Neural cell (in vitro differentiated cells): ENCODE measurements at regions not wholly inside any gene's neighbourhood (a gene's known extent, or its start where the extent isn't known, plus 50 kb on each side); places are given as distances from the start of the nearest gene placed in this dataset.

ENCODE experiments used
- H2AFZ ChIP-seq: fragments of 200-600, 300-800 bp; sonication (generic), shearing (Covaris generic); 2 replicates; pipeline ENCODE4 v1.6.0; 2014; ENCODE audit warnings: low read depth, mild to moderate bottlenecking, antibody characterized with exemption, low read length, moderate library complexity
- H3F3A ChIP-seq: fragments of 200-600 bp; shearing (Covaris generic); 2 replicates; pipeline ENCODE4 v1.6.1; 2016; ENCODE audit warnings: mild to moderate bottlenecking, moderate library complexity, mixed read lengths, antibody characterized with exemption, low read length; ENCODE audit not compliant: insufficient read depth, poor library complexity, severe bottlenecking
- H3K27ac ChIP-seq: fragments of 200-600, 300-800 bp; sonication (generic), shearing (Covaris generic); 2 replicates; pipeline ENCODE4 v1.5.1; 2014; ENCODE audit warnings: mild to moderate bottlenecking, low read length, moderate library complexity
- H3K27me3 ChIP-seq: fragments of 300-800, 200-600 bp; sonication (generic), shearing (Covaris generic); 2 replicates; pipeline ENCODE4 v1.6.0; 2014; ENCODE audit warnings: mild to moderate bottlenecking, low read depth, low read length, moderate library complexity; ENCODE audit not compliant: insufficient read depth
- H3K36me3 ChIP-seq: fragments of 300-800, 200-600 bp; sonication (generic), shearing (Covaris generic); 2 replicates; pipeline ENCODE4 v1.5.1; 2014; ENCODE audit warnings: mild to moderate bottlenecking, antibody characterized with exemption, low read length, moderate library complexity; ENCODE audit not compliant: insufficient read depth
- H3K4me2 ChIP-seq: fragments of 300-800, 200-600 bp; sonication (generic), shearing (Covaris generic); 2 replicates; pipeline ENCODE4 v1.6.0; 2014; ENCODE audit warnings: mild to moderate bottlenecking, low read length
- H3K4me3 ChIP-seq: fragments of 300-800, 200-600 bp; sonication (generic), shearing (Covaris generic); 2 replicates; pipeline ENCODE4 v1.5.1; 2014; ENCODE audit warnings: mild to moderate bottlenecking, low read length, moderate library complexity
- H3K79me2 ChIP-seq: fragments of 200-600 bp; shearing (Covaris generic); replicated peaks from 2 replicates; pipeline ENCODE4 v1.6.0; 2014; ENCODE audit warnings: mild to moderate bottlenecking, low read length, moderate library complexity; ENCODE audit not compliant: insufficient read depth
- H3K9ac ChIP-seq: fragments of 300-800, 200-600 bp; sonication (generic), shearing (Covaris generic); 2 replicates; pipeline ENCODE4 v1.6.1; 2016; ENCODE audit warnings: mild to moderate bottlenecking, low read length, mixed read lengths
- H3K9me2 ChIP-seq: fragments of 200-600 bp; shearing (Covaris generic); 2 replicates; pipeline ENCODE4 v1.6.1; 2016; ENCODE audit warnings: mild to moderate bottlenecking, low read length, mixed read lengths; ENCODE audit not compliant: insufficient read depth
- H3K9me3 ChIP-seq: fragments of 200-600, 300-800 bp; sonication (generic), shearing (Covaris generic); 2 replicates; pipeline ENCODE4 v1.6.1; 2016; ENCODE audit warnings: mild to moderate bottlenecking, mixed run types, low read length, moderate library complexity, mixed read lengths
- H4K20me1 ChIP-seq: fragments of 200-600 bp; shearing (Covaris generic); 2 replicates; pipeline ENCODE4 v1.6.1; 2016; ENCODE audit warnings: mild to moderate bottlenecking, mixed run types; ENCODE audit not compliant: insufficient read depth
- CTCF ChIP-seq: fragments of 450-650 bp; IDR thresholded peaks from 2 replicates; pipeline ENCODE4 v1.5.1; 2014; ENCODE audit warnings: antibody characterized with exemption, mild to moderate bottlenecking, moderate library complexity; ENCODE audit not compliant: poor library complexity, severe bottlenecking
- EP300 ChIP-seq: fragments of 450-650 bp; conservative IDR thresholded peaks from 2 replicates; pipeline ENCODE4 v1.6.1; 2014; ENCODE audit warnings: antibody characterized with exemption, mild to moderate bottlenecking, moderate library complexity; ENCODE audit not compliant: poor library complexity, severe bottlenecking
- EZH2 ChIP-seq: fragments of 200-600, 300-800 bp; shearing (Covaris generic), sonication (generic); IDR thresholded peaks from 2 replicates; pipeline ENCODE4 v1.6.1; 2014; ENCODE audit warnings: antibody characterized with exemption, low read length, borderline replicate concordance, mild to moderate bottlenecking; ENCODE audit not compliant: insufficient read depth, poor library complexity, severe bottlenecking
- MXI1 ChIP-seq: fragments of 450-650 bp; conservative IDR thresholded peaks from 2 replicates; pipeline ENCODE4 v1.6.1; 2014; ENCODE audit warnings: antibody characterized with exemption, mild to moderate bottlenecking; ENCODE audit not compliant: poor library complexity, severe bottlenecking
- POLR2AphosphoS5 ChIP-seq: IDR thresholded peaks from 2 replicates; pipeline ENCODE4 v1.6.1; 2012
- RAD21 ChIP-seq: fragments of 450-650 bp; conservative IDR thresholded peaks from 2 replicates; pipeline ENCODE4 v1.6.1; 2014; ENCODE audit warnings: antibody characterized with exemption, mild to moderate bottlenecking, moderate library complexity
- REST ChIP-seq: IDR thresholded peaks from 2 replicates; pipeline ENCODE4 v1.6.1; 2012; ENCODE audit warnings: borderline replicate concordance
- SMC3 ChIP-seq: fragments of 450-650 bp; conservative IDR thresholded peaks from 2 replicates; pipeline ENCODE4 v1.6.1; 2014; ENCODE audit warnings: antibody characterized with exemption, mild to moderate bottlenecking, moderate library complexity; ENCODE audit not compliant: poor library complexity
- TAF1 ChIP-seq: IDR thresholded peaks from 2 replicates; pipeline ENCODE4 v1.6.1; 2012; ENCODE audit warnings: low read depth

- Histone ChIP-seq H3K27ac (no peak overlapping the region), H3K4me2 (no peak overlapping the region), H3K9me3 (no peaks in the 10 kb centered on the region), H4K20me1 (no peaks in the 10 kb centered on the region), H2AFZ (no peak overlapping the region), H3K79me2 (no peaks in the 10 kb centered on the region), H3K27me3 (no peaks in the 10 kb centered on the region), H3F3A (no peaks in the 10 kb centered on the region), H3K4me3 (no peak overlapping the region), H3K9me2 (no peaks in the 10 kb centered on the region), H3K9ac (no peak overlapping the region), H3K36me3 (no peaks in the 10 kb centered on the region)
- TF ChIP-seq EP300: no peak
- TF ChIP-seq POLR2AphosphoS5: no peak
- TF ChIP-seq RAD21: no peak
- TF ChIP-seq EZH2: no peak
- TF ChIP-seq CTCF: no peak
- no peak for TF ChIP-seq SMC3
- TF ChIP-seq TAF1: no peak
- no peak for TF ChIP-seq REST
- TF ChIP-seq MXI1: no peak
Observed at GRCh38 chr9:99567436-99567835, 254.2 kb upstream of the NR4A3 start.

- no peaks in the 10 kb centered on the region for H3K79me2 ChIP-seq
- H4K20me1 ChIP-seq: no peaks in the 10 kb centered on the region
- H3K27me3 ChIP-seq: no peaks in the 10 kb centered on the region
- H3F3A ChIP-seq: no peaks in the 10 kb centered on the region
- H3K36me3 ChIP-seq: no peaks in the 10 kb centered on the region
- no peak overlapping the region for H3K9ac ChIP-seq
- H3K4me2 ChIP-seq: no peak overlapping the region
- no peaks in the 10 kb centered on the region for H3K9me3 ChIP-seq
- H3K27ac ChIP-seq: no peak overlapping the region
- no peaks in the 10 kb centered on the region for H3K9me2 ChIP-seq
- TF ChIP-seq EP300 (no peak), RAD21 (no peak), EZH2 (no peak), CTCF (no peak), MXI1 (no peak), SMC3 (no peak), TAF1 (no peak), POLR2AphosphoS5 (no peak), REST (no peak)
- no peak overlapping the region for H3K4me3 ChIP-seq
- H2AFZ ChIP-seq: no peak overlapping the region
Observed at GRCh38 chr9:99569840-99570239, 251.8 kb upstream of the NR4A3 start.
